ENCODE measurements at regions not wholly inside any gene's neighbourhood (a gene's known extent, or its start where the extent isn't known, plus 50 kb on each side); places are given as distances from the start of the nearest gene placed in this dataset.

DNA sequence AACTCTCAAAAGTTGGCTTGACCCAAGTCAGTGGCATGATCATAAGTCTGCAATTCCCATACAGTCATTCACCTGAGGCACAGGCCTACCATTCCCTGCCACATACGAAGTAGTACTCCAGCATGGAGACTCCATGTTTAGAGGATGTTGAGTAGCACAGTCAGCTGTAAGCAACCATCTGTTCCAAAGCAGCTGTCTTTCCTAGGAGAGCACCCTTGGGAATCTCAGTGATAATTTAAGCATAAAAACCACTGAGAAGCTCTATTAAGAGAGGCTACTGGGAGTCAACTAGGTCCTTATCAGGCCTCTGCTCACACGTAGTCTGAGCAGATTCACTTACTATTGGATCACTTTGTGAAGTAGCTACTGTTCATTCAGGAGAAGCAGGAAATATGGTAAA, 61.6 kb upstream of the UNC5B start:
- Mint-ChIP-seq H3K36me3 (ENCODE audit: low read depth, unreplicated experiment) (no peaks in the 10 kb centered on the region), H3K27me3 (ENCODE audit: unreplicated experiment) (peaks cover 6% of the 10 kb centered on the region), H3K4me3 (ENCODE audit: unreplicated experiment) (no peak overlapping the region), H3K4me1 (ENCODE audit: unreplicated experiment) (no peaks in the 10 kb centered on the region), H3K27ac (ENCODE audit: unreplicated experiment) (no peak overlapping the region), H3K9me3 (ENCODE audit: unreplicated experiment) (no peaks in the 10 kb centered on the region)
- TF ChIP-seq, protein P1, sequence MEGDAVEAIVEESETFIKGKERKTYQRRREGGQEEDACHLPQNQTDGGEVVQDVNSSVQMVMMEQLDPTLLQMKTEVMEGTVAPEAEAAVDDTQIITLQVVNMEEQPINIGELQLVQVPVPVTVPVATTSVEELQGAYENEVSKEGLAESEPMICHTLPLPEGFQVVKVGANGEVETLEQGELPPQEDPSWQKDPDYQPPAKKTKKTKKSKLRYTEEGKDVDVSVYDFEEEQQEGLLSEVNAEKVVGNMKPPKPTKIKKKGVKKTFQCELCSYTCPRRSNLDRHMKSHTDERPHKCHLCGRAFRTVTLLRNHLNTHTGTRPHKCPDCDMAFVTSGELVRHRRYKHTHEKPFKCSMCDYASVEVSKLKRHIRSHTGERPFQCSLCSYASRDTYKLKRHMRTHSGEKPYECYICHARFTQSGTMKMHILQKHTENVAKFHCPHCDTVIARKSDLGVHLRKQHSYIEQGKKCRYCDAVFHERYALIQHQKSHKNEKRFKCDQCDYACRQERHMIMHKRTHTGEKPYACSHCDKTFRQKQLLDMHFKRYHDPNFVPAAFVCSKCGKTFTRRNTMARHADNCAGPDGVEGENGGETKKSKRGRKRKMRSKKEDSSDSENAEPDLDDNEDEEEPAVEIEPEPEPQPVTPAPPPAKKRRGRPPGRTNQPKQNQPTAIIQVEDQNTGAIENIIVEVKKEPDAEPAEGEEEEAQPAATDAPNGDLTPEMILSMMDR (IDR thresholded peaks at IDR 0.05; ENCODE audit: unreplicated experiment), result no peak
- DNase-seq (ENCODE audit: low spot score), result no peak

DNA sequence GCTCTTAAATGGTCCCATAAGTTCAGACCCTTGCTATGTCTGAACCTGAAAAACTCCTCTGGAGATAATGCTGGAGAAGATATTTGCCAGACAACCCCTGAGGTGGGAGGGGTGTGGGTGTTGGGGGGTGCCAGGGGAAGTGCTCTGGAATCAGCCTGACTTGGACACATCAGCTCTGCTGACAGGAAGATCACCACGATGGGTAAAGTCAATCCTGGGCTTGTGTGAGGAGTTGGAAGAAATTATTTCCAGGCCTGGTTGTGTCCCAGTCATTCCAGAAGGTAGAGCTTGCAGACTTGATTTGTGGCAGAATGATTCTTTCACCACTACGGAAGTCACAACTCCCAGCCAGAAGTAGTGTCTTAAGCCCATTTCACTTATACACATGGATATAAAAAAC, 60.3 kb upstream of the UNC5B start:
- no peaks in the 10 kb centered on the region for H3K9me3 Mint-ChIP-seq (ENCODE audit: unreplicated experiment)
- no peak overlapping the region for H3K27ac Mint-ChIP-seq (ENCODE audit: unreplicated experiment)
- no peak overlapping the region for H3K4me3 Mint-ChIP-seq (ENCODE audit: unreplicated experiment)
- H3K36me3 Mint-ChIP-seq (ENCODE audit: low read depth, unreplicated experiment), result no peaks in the 10 kb centered on the region
- no peak for DNase-seq (ENCODE audit: low spot score)
- H3K4me1 Mint-ChIP-seq (ENCODE audit: unreplicated experiment), result no peaks in the 10 kb centered on the region
- TF ChIP-seq, protein P1 (IDR thresholded peaks at IDR 0.05; ENCODE audit: unreplicated experiment), result no peak
- peaks cover 6% of the 10 kb centered on the region for H3K27me3 Mint-ChIP-seq (ENCODE audit: unreplicated experiment)

DNA sequence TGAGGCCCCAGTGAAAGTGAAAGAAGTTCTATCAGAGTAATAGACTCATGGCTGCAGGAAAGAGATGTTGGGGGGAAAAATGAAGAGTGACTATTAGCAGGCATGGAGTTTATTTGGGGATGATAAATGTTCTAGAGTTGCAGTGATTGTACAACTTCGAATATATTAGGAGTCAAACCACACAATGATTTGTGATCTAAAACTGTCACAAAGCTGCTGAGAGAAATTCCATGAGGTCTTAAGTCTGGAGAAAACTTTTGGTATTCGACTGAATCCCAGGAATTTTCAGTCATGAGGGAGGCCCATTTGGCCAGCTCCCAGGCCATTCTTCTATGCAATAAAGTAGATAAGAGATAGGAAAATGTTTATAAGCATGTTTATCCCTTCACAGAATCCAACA, 55.9 kb upstream of the UNC5B start:
- Mint-ChIP-seq H3K4me1 (ENCODE audit: unreplicated experiment) (no peaks in the 10 kb centered on the region), H3K36me3 (ENCODE audit: low read depth, unreplicated experiment) (no peaks in the 10 kb centered on the region), H3K27me3 (ENCODE audit: unreplicated experiment) (peaks cover 3% of the 10 kb centered on the region), H3K4me3 (ENCODE audit: unreplicated experiment) (no peak overlapping the region), H3K27ac (ENCODE audit: unreplicated experiment) (no peak overlapping the region), H3K9me3 (ENCODE audit: unreplicated experiment) (no peaks in the 10 kb centered on the region)
- TF ChIP-seq, protein P1 (IDR thresholded peaks at IDR 0.05; ENCODE audit: unreplicated experiment), result no peak
- DNase-seq (ENCODE audit: low spot score), result no peak

DNA sequence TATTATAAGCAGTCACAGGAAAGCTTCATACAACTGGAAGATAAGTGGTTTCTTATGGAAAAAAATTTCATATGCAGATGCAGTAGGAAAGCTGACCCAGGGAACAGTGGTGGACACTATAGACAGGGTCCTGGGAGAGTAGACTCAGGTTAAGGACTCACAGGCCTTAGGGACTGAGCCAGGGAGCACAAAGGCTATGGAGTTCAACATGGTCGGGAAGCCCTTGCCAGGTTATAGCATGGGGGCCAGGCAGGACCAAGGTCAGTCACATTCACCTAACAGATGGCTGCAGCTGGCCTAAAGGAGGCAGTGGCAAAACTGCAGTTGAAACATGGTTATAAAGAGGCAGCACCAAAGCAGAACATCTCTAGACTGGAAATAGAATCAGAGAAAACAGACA, 54.9 kb upstream of the UNC5B start:
- no peak overlapping the region for H3K27ac Mint-ChIP-seq (ENCODE audit: unreplicated experiment)
- TF ChIP-seq, protein P1 (IDR thresholded peaks at IDR 0.05; ENCODE audit: unreplicated experiment), result no peak
- H3K27me3 Mint-ChIP-seq (ENCODE audit: unreplicated experiment), result peaks cover 7% of the 10 kb centered on the region
- no peaks in the 10 kb centered on the region for H3K9me3 Mint-ChIP-seq (ENCODE audit: unreplicated experiment)
- H3K4me3 Mint-ChIP-seq (ENCODE audit: unreplicated experiment), result no peak overlapping the region
- no peaks in the 10 kb centered on the region for H3K36me3 Mint-ChIP-seq (ENCODE audit: low read depth, unreplicated experiment)
- DNase-seq (ENCODE audit: low spot score), result no peak
- H3K4me1 Mint-ChIP-seq (ENCODE audit: unreplicated experiment), result no peaks in the 10 kb centered on the region

DNA sequence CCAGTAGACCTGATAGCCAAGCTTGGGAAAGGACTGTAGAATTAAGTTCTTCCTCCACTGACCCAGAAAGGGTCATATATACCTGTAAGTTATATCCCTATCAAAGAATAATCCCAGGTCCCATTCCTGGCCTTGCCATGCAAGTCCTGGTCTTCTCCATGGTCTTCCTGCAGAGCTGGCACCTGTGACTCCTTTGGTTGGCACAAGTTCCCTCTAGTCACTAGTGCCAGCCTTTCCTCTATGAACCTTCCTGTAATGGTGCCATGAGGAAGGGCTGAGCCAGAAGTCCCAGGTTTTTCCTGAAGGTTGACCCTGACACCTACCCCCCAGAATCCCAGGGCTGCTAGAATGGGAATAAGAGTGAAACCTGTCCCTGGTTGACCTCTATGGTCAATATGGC, 54.1 kb upstream of the UNC5B start:
- H3K36me3 Mint-ChIP-seq (ENCODE audit: low read depth, unreplicated experiment), result no peaks in the 10 kb centered on the region
- TF ChIP-seq, protein P1 (IDR thresholded peaks at IDR 0.05; ENCODE audit: unreplicated experiment), result no peak
- H3K27me3 Mint-ChIP-seq (ENCODE audit: unreplicated experiment), result peaks cover 6% of the 10 kb centered on the region
- no peak overlapping the region for H3K4me3 Mint-ChIP-seq (ENCODE audit: unreplicated experiment)
- no peak overlapping the region for H3K27ac Mint-ChIP-seq (ENCODE audit: unreplicated experiment)
- no peaks in the 10 kb centered on the region for H3K4me1 Mint-ChIP-seq (ENCODE audit: unreplicated experiment)
- H3K9me3 Mint-ChIP-seq (ENCODE audit: unreplicated experiment), result no peaks in the 10 kb centered on the region
- no peak for DNase-seq (ENCODE audit: low spot score)
